Hepatocyte (in vitro differentiated cells): ENCODE measurements at regions not wholly inside any gene's neighbourhood (a gene's known extent, or its start where the extent isn't known, plus 50 kb on each side); places are given as distances from the start of the nearest gene placed in this dataset.

Experiments used
- DNase-seq: peaks from one replicate; pipeline ENCODE4 v3.0.0-alpha.2; 2016; ENCODE audit warnings: low spot score
- H2AFZ ChIP-seq: fragments of 200-600 bp; sonication (generic); 2 replicates; pipeline ENCODE4 v1.6.0; 2016; ENCODE audit warnings: antibody characterized with exemption, mild to moderate bottlenecking
- H3K27ac ChIP-seq: fragments of 200-600 bp; sonication (generic); 2 replicates; pipeline ENCODE4 v1.5.1; 2016; ENCODE audit warnings: mild to moderate bottlenecking
- H3K27me3 ChIP-seq: fragments of 200-600 bp; sonication (generic); 2 replicates; pipeline ENCODE4 v1.6.1; 2016
- H3K36me3 ChIP-seq: fragments of 200-600 bp; sonication (generic); replicated peaks from 2 replicates; pipeline ENCODE4 v1.5.1; 2016; ENCODE audit warnings: low read depth; ENCODE audit not compliant: insufficient read depth
- H3K4me1 ChIP-seq: fragments of 200-600 bp; sonication (generic); 2 replicates; pipeline ENCODE4 v1.5.1; 2016; ENCODE audit warnings: mild to moderate bottlenecking, moderate library complexity; ENCODE audit not compliant: insufficient read depth
- H3K4me2 ChIP-seq: fragments of 200-600 bp; sonication (generic); 2 replicates; pipeline ENCODE4 v1.6.0; 2016
- H3K4me3 ChIP-seq: fragments of 200-600 bp; sonication (generic); 2 replicates; pipeline ENCODE4 v1.5.1; 2016; ENCODE audit warnings: mild to moderate bottlenecking
- H3K79me2 ChIP-seq: fragments of 200-600 bp; sonication (generic); 2 replicates; pipeline ENCODE4 v1.6.0; 2017; ENCODE audit warnings: mild to moderate bottlenecking
- H3K9me2 ChIP-seq: fragments of 200-600 bp; sonication (generic); replicated peaks from 2 replicates; pipeline ENCODE4 v1.6.0; 2017; ENCODE audit warnings: mild to moderate bottlenecking; ENCODE audit not compliant: insufficient read depth
- H3K9me3 ChIP-seq: fragments of 200-600 bp; sonication (generic); 2 replicates; pipeline ENCODE4 v1.5.1; 2016; ENCODE audit warnings: low read depth, mild to moderate bottlenecking
- H4K20me1 ChIP-seq: fragments of 200-600 bp; sonication (generic); 2 replicates; pipeline ENCODE4 v1.6.0; 2016; ENCODE audit warnings: mild to moderate bottlenecking; ENCODE audit not compliant: insufficient read depth, poor library complexity, severe bottlenecking
- EZH2 ChIP-seq: fragments of 200-600 bp; sonication (generic); IDR thresholded peaks from 2 replicates; pipeline ENCODE4 v1.6.1; 2016; ENCODE audit warnings: antibody characterized with exemption, mild to moderate bottlenecking, borderline replicate concordance
- EZH2phosphoT487 ChIP-seq: fragments of 200-600 bp; sonication (generic); IDR thresholded peaks from one replicate; pipeline ENCODE4 v1.6.1; 2018; ENCODE audit warnings: antibody characterized with exemption, mild to moderate bottlenecking, low read depth, moderate library complexity; ENCODE audit not compliant: unreplicated experiment, severe bottlenecking
- WGBS: methylation state at CpG from one replicate; pipeline ENCODE4 v1.1.6; 2016; ENCODE audit warnings: low lambda C conversion rate; ENCODE audit errors: missing lambda C conversion rate; 5-methylcytosine and 5-hydroxymethylcytosine counted together
- TF ChIP-seq, protein P1 (sequence below): fragments of 200-600 bp; sonication (generic); IDR thresholded peaks from 2 replicates; pipeline ENCODE4 v1.5.1; 2016; ENCODE audit warnings: antibody characterized with exemption, mild to moderate bottlenecking; ENCODE audit not compliant: poor library complexity

GRCh38 chr20:48153103-48153502, 367.8 kb upstream of the SULF2 start:
- no peaks in the 10 kb centered on the region for H3K4me1 ChIP-seq
- DNase-seq: no peak
- no peaks in the 10 kb centered on the region for H3K79me2 ChIP-seq
- H3K4me3 ChIP-seq: no peak overlapping the region
- H3K36me3 ChIP-seq: no peaks in the 10 kb centered on the region
- no peaks in the 10 kb centered on the region for H3K27me3 ChIP-seq
- no peak for TF ChIP-seq EZH2
- TF ChIP-seq EZH2phosphoT487: no peak
- TF ChIP-seq, protein P1, sequence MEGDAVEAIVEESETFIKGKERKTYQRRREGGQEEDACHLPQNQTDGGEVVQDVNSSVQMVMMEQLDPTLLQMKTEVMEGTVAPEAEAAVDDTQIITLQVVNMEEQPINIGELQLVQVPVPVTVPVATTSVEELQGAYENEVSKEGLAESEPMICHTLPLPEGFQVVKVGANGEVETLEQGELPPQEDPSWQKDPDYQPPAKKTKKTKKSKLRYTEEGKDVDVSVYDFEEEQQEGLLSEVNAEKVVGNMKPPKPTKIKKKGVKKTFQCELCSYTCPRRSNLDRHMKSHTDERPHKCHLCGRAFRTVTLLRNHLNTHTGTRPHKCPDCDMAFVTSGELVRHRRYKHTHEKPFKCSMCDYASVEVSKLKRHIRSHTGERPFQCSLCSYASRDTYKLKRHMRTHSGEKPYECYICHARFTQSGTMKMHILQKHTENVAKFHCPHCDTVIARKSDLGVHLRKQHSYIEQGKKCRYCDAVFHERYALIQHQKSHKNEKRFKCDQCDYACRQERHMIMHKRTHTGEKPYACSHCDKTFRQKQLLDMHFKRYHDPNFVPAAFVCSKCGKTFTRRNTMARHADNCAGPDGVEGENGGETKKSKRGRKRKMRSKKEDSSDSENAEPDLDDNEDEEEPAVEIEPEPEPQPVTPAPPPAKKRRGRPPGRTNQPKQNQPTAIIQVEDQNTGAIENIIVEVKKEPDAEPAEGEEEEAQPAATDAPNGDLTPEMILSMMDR: no peak
- WGBS: 93% methylated on average over 10 of the region's 10 CpGs
- no peaks in the 10 kb centered on the region for H3K9me3 ChIP-seq
- no peak overlapping the region for H3K27ac ChIP-seq
- H2AFZ ChIP-seq: no peak overlapping the region
- H3K9me2 ChIP-seq: no peaks in the 10 kb centered on the region
- H4K20me1 ChIP-seq: no peaks in the 10 kb centered on the region
- H3K4me2 ChIP-seq: no peak overlapping the region

GRCh38 chr20:48150568-48150967, 365.3 kb upstream of the SULF2 start:
- no peaks in the 10 kb centered on the region for H3K9me3 ChIP-seq
- no peak overlapping the region for H3K4me2 ChIP-seq
- WGBS: 91% methylated on average over 7 of the region's 7 CpGs
- TF ChIP-seq EZH2: no peak
- no peak for TF ChIP-seq EZH2phosphoT487
- TF ChIP-seq, protein P1: no peak
- H3K4me1 ChIP-seq: no peaks in the 10 kb centered on the region
- no peaks in the 10 kb centered on the region for H3K36me3 ChIP-seq
- no peaks in the 10 kb centered on the region for H3K27me3 ChIP-seq
- H4K20me1 ChIP-seq: no peaks in the 10 kb centered on the region
- no peak overlapping the region for H2AFZ ChIP-seq
- no peak overlapping the region for H3K4me3 ChIP-seq
- H3K79me2 ChIP-seq: no peaks in the 10 kb centered on the region
- H3K27ac ChIP-seq: no peak overlapping the region
- no peak for DNase-seq
- H3K9me2 ChIP-seq: no peaks in the 10 kb centered on the region

DNA sequence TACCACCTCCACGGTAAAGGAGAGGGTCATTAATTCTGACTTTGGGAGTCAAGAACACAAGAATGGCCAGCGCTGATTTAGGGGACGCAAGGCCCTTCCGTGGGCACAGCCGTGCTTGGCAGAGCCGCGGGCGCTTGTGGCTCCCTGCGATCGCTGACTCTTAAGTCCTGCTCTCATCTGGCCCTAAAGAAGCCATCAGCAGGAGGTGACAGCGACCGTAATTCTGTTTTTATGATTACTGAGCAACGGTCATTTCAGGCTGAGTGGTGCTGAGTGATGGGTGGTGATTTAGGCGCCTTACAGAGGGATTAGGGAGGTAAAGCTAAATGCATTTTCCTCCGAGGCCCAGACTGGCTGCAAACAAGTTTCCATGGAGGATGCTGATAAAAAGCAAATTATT, 364.6 kb upstream of the SULF2 start:
- H3K27ac ChIP-seq: no peak overlapping the region
- no peaks in the 10 kb centered on the region for H3K4me1 ChIP-seq
- no peaks in the 10 kb centered on the region for H3K9me2 ChIP-seq
- H3K27me3 ChIP-seq: no peaks in the 10 kb centered on the region
- WGBS: 72% methylated on average over 15 of the region's 15 CpGs
- no peaks in the 10 kb centered on the region for H3K9me3 ChIP-seq
- H2AFZ ChIP-seq: no peak overlapping the region
- no peak overlapping the region for H3K4me2 ChIP-seq
- no peaks in the 10 kb centered on the region for H4K20me1 ChIP-seq
- H3K36me3 ChIP-seq: no peaks in the 10 kb centered on the region
- TF ChIP-seq, protein P1: no peak
- TF ChIP-seq EZH2phosphoT487 (no peak), EZH2 (no peak)
- no peaks in the 10 kb centered on the region for H3K79me2 ChIP-seq
- H3K4me3 ChIP-seq: no peak overlapping the region
- DNase-seq: no peak
